ENCODE measurements at regions not wholly inside any gene's neighbourhood (a gene's known extent, or its start where the extent isn't known, plus 50 kb on each side); places are given as distances from the start of the nearest gene placed in this dataset.

DNA sequence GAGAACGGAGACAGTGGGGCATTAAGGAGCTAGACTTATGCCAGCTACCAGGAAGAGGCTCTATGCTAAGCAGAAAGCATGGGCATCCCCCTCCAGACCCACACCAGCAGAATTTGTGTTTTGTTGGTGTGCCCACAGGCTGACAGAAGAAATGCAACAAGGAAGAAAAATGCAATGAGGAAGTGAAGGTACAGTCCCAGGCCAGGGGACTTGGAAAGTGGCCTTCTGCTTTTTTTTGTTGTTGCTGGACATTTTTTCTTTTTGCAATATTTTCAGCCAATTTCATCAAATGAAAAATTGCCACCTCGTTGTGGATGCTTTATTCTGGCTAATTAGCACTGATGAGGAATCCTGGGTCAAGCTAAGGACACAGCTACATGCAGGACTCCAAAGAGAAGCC lies 167.7 kb downstream of the TSHZ3 start:
- Histone ChIP-seq H3K27me3 (ENCODE audit: insufficient read depth, low read length, poor library complexity, severe bottlenecking) (no peaks in the 10 kb centered on the region), H3K9me3 (ENCODE audit: low read length) (no peaks in the 10 kb centered on the region), H3K4me3 (ENCODE audit: low read length) (no peak overlapping the region), H3K36me3 (ENCODE audit: insufficient read depth, low read length) (no peaks in the 10 kb centered on the region), H3K27ac (ENCODE audit: low read depth, low read length) (no peak overlapping the region), H3K4me1 (ENCODE audit: insufficient read depth, low read length) (no peaks in the 10 kb centered on the region)
- Mint-ChIP-seq H3K9me3 (no peaks in the 10 kb centered on the region), H3K27me3 (peaks cover 3 to 7% of the 10 kb centered on the region in 2 donors), H3K36me3 (no peaks in the 10 kb centered on the region), H3K4me3 (no peak overlapping the region), H3K4me1 (no peaks in the 10 kb centered on the region), H3K27ac (no peak overlapping the region)
- DNase-seq, result no peak
- CTCF ChIA-PET, result no interaction called here
- POLR2A ChIA-PET, result no interaction called here

DNA sequence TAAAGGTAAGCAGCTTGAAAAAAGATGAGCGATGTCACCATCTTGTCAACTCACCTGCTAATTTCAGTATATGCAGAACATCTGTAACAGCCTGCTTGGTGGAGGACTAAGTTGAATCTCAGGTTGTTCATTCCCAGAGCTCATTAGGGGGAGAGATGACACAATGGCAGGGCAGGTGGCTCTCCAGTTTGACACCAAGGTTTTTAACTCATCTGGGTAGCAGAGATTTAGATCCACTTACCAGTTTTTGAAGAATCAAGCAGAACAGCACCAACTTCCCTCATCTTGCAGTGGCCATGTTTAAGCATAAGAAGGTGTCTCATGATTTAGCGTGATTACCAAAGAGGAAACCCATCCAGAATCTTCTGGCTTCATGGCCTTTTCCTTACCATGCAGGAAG lies 168.3 kb downstream of the TSHZ3 start:
- Histone ChIP-seq H3K27ac (ENCODE audit: low read depth, low read length) (no peak overlapping the region), H3K36me3 (ENCODE audit: insufficient read depth, low read length) (no peaks in the 10 kb centered on the region), H3K4me1 (ENCODE audit: insufficient read depth, low read length) (no peaks in the 10 kb centered on the region), H3K27me3 (ENCODE audit: insufficient read depth, low read length, poor library complexity, severe bottlenecking) (no peaks in the 10 kb centered on the region), H3K4me3 (ENCODE audit: low read length) (no peak overlapping the region), H3K9me3 (ENCODE audit: low read length) (no peaks in the 10 kb centered on the region)
- POLR2A ChIA-PET, result no interaction called here
- H3K4me1 Mint-ChIP-seq, result no peaks in the 10 kb centered on the region
- no peaks in the 10 kb centered on the region for H3K9me3 Mint-ChIP-seq
- H3K36me3 Mint-ChIP-seq, result no peaks in the 10 kb centered on the region
- H3K27ac Mint-ChIP-seq, result no peak overlapping the region
- H3K4me3 Mint-ChIP-seq, result no peak overlapping the region
- no peak for DNase-seq
- CTCF ChIA-PET, result no interaction called here
- H3K27me3 Mint-ChIP-seq, result peaks cover 8 to 9% of the 10 kb centered on the region in 2 donors

DNA sequence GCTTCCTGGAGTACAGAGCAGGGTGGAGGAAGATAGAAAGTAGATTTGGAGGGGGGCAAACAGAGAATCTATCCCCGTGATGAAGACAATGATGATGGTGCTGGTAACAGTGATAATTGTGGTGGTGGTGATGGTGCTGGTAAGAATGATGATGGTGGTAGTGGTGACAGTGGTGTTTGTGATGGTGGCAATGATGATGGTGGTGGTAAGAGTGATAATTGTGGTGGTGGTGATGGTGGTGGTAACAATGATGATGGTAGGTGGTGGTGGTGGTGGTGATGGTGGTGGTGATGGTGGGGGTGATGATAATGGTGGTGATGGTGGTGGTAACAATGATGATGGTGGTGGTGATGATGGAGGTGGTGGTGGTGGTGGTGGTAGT lies 169.8 kb downstream of the TSHZ3 start:
- no peak overlapping the region for H3K27ac Mint-ChIP-seq
- ChIA-PET POLR2A (no interaction called here), CTCF (no interaction called here)
- H3K4me1 Mint-ChIP-seq, result no peaks in the 10 kb centered on the region
- H3K27me3 Mint-ChIP-seq, result peaks cover 10% of the 10 kb centered on the region in 2 donors
- no peak overlapping the region for H3K27ac ChIP-seq (ENCODE audit: low read depth, low read length)
- no peaks in the 10 kb centered on the region for H3K36me3 ChIP-seq (ENCODE audit: insufficient read depth, low read length)
- no peak overlapping the region for H3K4me3 ChIP-seq (ENCODE audit: low read length)
- no peaks in the 10 kb centered on the region for H3K27me3 ChIP-seq (ENCODE audit: insufficient read depth, low read length, poor library complexity, severe bottlenecking)
- H3K4me3 Mint-ChIP-seq, result no peak overlapping the region
- H3K36me3 Mint-ChIP-seq, result no peaks in the 10 kb centered on the region
- no peaks in the 10 kb centered on the region for H3K9me3 Mint-ChIP-seq
- no peak for DNase-seq
- no peaks in the 10 kb centered on the region for H3K4me1 ChIP-seq (ENCODE audit: insufficient read depth, low read length)
- H3K9me3 ChIP-seq (ENCODE audit: low read length), result no peaks in the 10 kb centered on the region

DNA sequence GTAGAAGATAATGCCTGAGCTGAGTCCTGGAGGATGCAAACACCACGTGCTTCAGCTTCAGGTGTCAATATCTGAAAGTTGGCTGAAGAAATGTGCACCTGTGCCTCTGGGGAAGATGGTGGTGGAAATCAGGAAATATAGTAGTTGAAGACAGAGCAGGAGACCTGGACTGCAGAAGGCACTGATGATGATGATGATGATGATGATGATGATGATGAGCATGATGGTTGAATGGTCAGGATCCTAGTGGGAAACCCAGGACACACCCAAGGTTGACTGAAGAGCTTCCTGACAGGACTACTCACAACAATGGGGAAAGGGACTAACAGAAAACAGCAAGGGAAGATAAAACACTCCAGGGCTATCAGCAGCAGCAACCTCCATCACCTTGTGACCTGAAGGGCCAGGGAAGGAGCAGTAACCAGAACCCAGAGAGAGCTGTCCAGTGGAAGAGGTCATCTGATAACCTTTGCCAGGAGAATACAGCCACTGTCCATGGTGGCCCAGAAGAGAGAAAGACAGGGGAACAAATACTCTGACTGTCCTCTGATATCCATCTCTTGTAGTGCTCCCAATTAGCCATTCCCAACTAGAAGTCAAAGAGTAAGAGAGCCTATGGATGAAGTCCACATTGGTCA lies 170.3 kb downstream of the TSHZ3 start:
- Mint-ChIP-seq H3K27ac (peak overlapping the region in 1 of 8 donors; percentile 76), H3K4me1 (no peaks in the 10 kb centered on the region), H3K27me3 (peaks cover 10% of the 10 kb centered on the region in 2 donors), H3K9me3 (no peaks in the 10 kb centered on the region), H3K36me3 (no peaks in the 10 kb centered on the region), H3K4me3 (no peak overlapping the region)
- ChIA-PET POLR2A (no interaction called here), CTCF (no interaction called here)
- Histone ChIP-seq H3K36me3 (ENCODE audit: insufficient read depth, low read length) (no peaks in the 10 kb centered on the region), H3K27me3 (ENCODE audit: insufficient read depth, low read length, poor library complexity, severe bottlenecking) (no peaks in the 10 kb centered on the region), H3K4me3 (ENCODE audit: low read length) (no peak overlapping the region), H3K27ac (ENCODE audit: low read depth, low read length) (no peak overlapping the region), H3K4me1 (ENCODE audit: insufficient read depth, low read length) (no peaks in the 10 kb centered on the region), H3K9me3 (ENCODE audit: low read length) (no peaks in the 10 kb centered on the region)
- no peak for DNase-seq

DNA sequence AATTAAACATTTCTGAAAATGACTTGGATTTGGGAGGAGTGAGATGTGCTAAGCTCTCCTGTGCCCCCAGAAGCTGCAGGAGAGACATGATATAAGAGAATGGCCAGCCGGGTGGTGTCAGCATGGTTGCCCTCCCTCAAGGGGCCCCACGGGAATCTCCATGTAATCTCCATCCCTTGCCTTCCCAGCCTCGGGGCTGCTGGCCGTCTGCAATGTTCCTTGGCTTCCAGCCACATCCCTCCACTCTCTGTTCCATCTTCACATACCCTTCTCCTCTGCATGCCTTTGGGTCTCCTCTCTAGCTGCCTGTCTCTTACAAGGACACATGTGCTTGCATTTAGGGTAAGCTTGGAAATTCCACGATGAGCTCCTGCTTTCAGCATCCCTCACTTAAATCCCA lies 172.0 kb downstream of the TSHZ3 start:
- CTCF ChIA-PET, result no interaction called here
- H3K9me3 ChIP-seq (ENCODE audit: low read length), result no peaks in the 10 kb centered on the region
- POLR2A ChIA-PET, result no interaction called here
- Mint-ChIP-seq H3K4me3 (no peak overlapping the region), H3K27me3 (peaks cover 8 to 10% of the 10 kb centered on the region in 2 donors), H3K27ac (no peak overlapping the region), H3K9me3 (no peaks in the 10 kb centered on the region), H3K36me3 (no peaks in the 10 kb centered on the region), H3K4me1 (no peaks in the 10 kb centered on the region)
- H3K4me1 ChIP-seq (ENCODE audit: insufficient read depth, low read length), result no peaks in the 10 kb centered on the region
- no peaks in the 10 kb centered on the region for H3K27me3 ChIP-seq (ENCODE audit: insufficient read depth, low read length, poor library complexity, severe bottlenecking)
- H3K4me3 ChIP-seq (ENCODE audit: low read length), result no peak overlapping the region
- no peak overlapping the region for H3K27ac ChIP-seq (ENCODE audit: low read depth, low read length)
- DNase-seq, result no peak
- H3K36me3 ChIP-seq (ENCODE audit: insufficient read depth, low read length), result no peaks in the 10 kb centered on the region

DNA sequence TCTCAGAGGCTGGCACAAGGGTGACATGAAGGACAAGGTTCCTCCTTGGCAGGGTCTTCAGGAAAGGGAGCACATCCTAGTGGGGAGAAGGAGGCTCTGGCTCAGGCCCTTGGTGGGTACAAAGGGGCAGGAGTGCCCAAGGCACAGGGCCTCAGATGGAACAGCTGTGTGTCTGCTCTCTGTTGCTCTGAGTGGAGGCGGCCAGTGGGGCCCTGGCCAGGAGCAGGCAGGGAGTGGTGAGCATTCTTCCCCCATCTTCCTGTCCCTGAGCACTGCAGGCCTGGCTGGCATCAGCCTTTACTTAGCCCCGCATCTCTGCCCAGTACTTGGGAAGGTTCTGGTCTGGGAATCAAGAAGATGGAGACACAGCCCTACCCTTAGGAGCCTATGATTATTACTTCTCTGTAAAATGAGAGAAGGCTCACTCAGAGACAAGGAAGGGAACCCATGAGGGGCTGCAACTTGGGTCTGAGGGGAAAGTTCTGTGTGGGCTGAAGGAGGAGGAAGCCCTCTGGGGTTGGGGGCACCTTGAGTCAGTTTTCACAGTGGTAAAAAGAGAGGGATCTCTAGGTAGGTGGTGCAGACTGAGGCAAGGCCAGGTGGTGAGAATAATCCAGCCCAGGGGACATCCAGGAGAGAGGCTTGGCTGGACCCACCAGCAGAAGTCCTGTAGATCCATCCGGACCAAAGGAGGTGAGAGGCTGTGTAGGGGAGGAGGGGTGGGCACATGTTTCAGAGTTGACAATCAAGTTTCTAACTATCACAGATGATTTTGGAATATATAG lies 173.5 kb downstream of the TSHZ3 start:
- peaks cover 8 to 10% of the 10 kb centered on the region in 2 donors for H3K27me3 Mint-ChIP-seq
- no peak overlapping the region for H3K4me3 Mint-ChIP-seq
- H3K27me3 ChIP-seq (ENCODE audit: insufficient read depth, low read length, poor library complexity, severe bottlenecking), result no peaks in the 10 kb centered on the region
- CTCF ChIA-PET, result no interaction called here
- H3K9me3 ChIP-seq (ENCODE audit: low read length), result no peaks in the 10 kb centered on the region
- H3K4me3 ChIP-seq (ENCODE audit: low read length), result no peak overlapping the region
- H3K27ac Mint-ChIP-seq, result no peak overlapping the region
- no peaks in the 10 kb centered on the region for H3K9me3 Mint-ChIP-seq
- H3K36me3 ChIP-seq (ENCODE audit: insufficient read depth, low read length), result no peaks in the 10 kb centered on the region
- no peak overlapping the region for H3K27ac ChIP-seq (ENCODE audit: low read depth, low read length)
- H3K4me1 Mint-ChIP-seq, result no peaks in the 10 kb centered on the region
- H3K4me1 ChIP-seq (ENCODE audit: insufficient read depth, low read length), result no peaks in the 10 kb centered on the region
- DNase-seq, result no peak
- POLR2A ChIA-PET, result no interaction called here
- H3K36me3 Mint-ChIP-seq, result no peaks in the 10 kb centered on the region

DNA sequence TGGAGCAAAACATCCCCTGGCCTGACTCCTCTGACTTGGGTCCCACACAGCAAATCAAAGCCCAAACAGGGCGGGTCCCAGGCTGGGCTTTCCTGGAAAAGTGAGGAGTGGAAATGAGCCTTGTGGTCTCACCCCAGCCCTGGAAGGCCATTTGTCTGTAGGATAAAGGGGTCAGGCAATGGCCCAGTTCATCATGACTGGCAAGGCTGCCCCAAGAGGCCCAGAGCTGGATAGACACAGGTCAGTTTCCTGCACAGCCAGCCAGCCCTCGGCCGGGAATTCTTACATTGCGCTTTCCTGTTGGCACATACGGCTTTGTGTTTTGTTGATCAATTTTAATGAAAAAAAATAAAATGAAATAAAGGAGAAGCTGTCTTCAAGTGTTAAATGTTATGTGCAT lies 174.3 kb downstream of the TSHZ3 start:
- Histone ChIP-seq H3K4me1 (ENCODE audit: insufficient read depth, low read length) (no peaks in the 10 kb centered on the region), H3K9me3 (ENCODE audit: low read length) (no peaks in the 10 kb centered on the region), H3K27me3 (ENCODE audit: insufficient read depth, low read length, poor library complexity, severe bottlenecking) (no peaks in the 10 kb centered on the region), H3K27ac (ENCODE audit: low read depth, low read length) (no peak overlapping the region), H3K4me3 (ENCODE audit: low read length) (no peak overlapping the region), H3K36me3 (ENCODE audit: insufficient read depth, low read length) (no peaks in the 10 kb centered on the region)
- H3K27me3 Mint-ChIP-seq, result peaks cover 8 to 10% of the 10 kb centered on the region in 2 donors
- no peak for DNase-seq
- no peak overlapping the region for H3K27ac Mint-ChIP-seq
- H3K4me1 Mint-ChIP-seq, result no peaks in the 10 kb centered on the region
- no peaks in the 10 kb centered on the region for H3K9me3 Mint-ChIP-seq
- CTCF ChIA-PET, result no interaction called here
- no peak overlapping the region for H3K4me3 Mint-ChIP-seq
- POLR2A ChIA-PET, result no interaction called here
- no peaks in the 10 kb centered on the region for H3K36me3 Mint-ChIP-seq

DNA sequence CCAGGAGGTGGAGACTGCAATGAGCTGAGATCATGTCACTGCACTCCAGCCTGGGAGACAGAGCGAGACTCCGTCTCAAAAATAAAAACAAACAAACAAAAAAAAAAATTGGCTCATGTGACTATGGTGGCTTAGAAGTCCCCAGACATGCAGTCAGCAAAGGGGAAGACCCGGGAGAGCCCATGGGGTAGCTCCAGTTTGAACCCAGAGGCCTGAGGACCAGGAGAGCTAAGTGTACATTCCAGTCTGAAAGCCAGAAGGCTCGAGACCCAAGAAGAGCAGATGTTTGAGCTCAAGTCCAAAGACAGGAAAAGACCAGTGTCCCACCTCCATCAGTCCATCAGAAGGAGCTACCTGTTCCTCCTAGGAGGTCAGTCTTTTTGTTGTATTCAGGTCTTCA lies 175.2 kb downstream of the TSHZ3 start:
- Mint-ChIP-seq H3K36me3 (no peaks in the 10 kb centered on the region), H3K4me1 (no peaks in the 10 kb centered on the region), H3K27ac (no peak overlapping the region), H3K27me3 (peaks cover 8 to 10% of the 10 kb centered on the region in 2 donors), H3K4me3 (no peak overlapping the region), H3K9me3 (no peaks in the 10 kb centered on the region)
- H3K27ac ChIP-seq (ENCODE audit: low read depth, low read length), result no peak overlapping the region
- ChIA-PET CTCF (no interaction called here), POLR2A (no interaction called here)
- no peak overlapping the region for H3K4me3 ChIP-seq (ENCODE audit: low read length)
- H3K36me3 ChIP-seq (ENCODE audit: insufficient read depth, low read length), result no peaks in the 10 kb centered on the region
- H3K27me3 ChIP-seq (ENCODE audit: insufficient read depth, low read length, poor library complexity, severe bottlenecking), result no peaks in the 10 kb centered on the region
- no peaks in the 10 kb centered on the region for H3K9me3 ChIP-seq (ENCODE audit: low read length)
- H3K4me1 ChIP-seq (ENCODE audit: insufficient read depth, low read length), result no peaks in the 10 kb centered on the region
- DNase-seq, result no peak

Measured in CD8-positive, alpha-beta memory T cell (primary cell).